Neural cell (in vitro differentiated cells): ENCODE measurements at regions not wholly inside any gene's neighbourhood (a gene's known extent, or its start where the extent isn't known, plus 50 kb on each side); places are given as distances from the start of the nearest gene placed in this dataset.

Experiments
- H2AFZ ChIP-seq: fragments of 200-600, 300-800 bp; sonication (generic), shearing (Covaris generic); 2 replicates; pipeline ENCODE4 v1.6.0; 2014; ENCODE audit warnings: low read depth, mild to moderate bottlenecking, antibody characterized with exemption, low read length, moderate library complexity
- H3F3A ChIP-seq: fragments of 200-600 bp; shearing (Covaris generic); 2 replicates; pipeline ENCODE4 v1.6.1; 2016; ENCODE audit warnings: mild to moderate bottlenecking, moderate library complexity, mixed read lengths, antibody characterized with exemption, low read length; ENCODE audit not compliant: insufficient read depth, poor library complexity, severe bottlenecking
- H3K27ac ChIP-seq: fragments of 200-600, 300-800 bp; sonication (generic), shearing (Covaris generic); 2 replicates; pipeline ENCODE4 v1.5.1; 2014; ENCODE audit warnings: mild to moderate bottlenecking, low read length, moderate library complexity
- H3K27me3 ChIP-seq: fragments of 300-800, 200-600 bp; sonication (generic), shearing (Covaris generic); 2 replicates; pipeline ENCODE4 v1.6.0; 2014; ENCODE audit warnings: mild to moderate bottlenecking, low read depth, low read length, moderate library complexity; ENCODE audit not compliant: insufficient read depth
- H3K36me3 ChIP-seq: fragments of 300-800, 200-600 bp; sonication (generic), shearing (Covaris generic); 2 replicates; pipeline ENCODE4 v1.5.1; 2014; ENCODE audit warnings: mild to moderate bottlenecking, antibody characterized with exemption, low read length, moderate library complexity; ENCODE audit not compliant: insufficient read depth
- H3K4me2 ChIP-seq: fragments of 300-800, 200-600 bp; sonication (generic), shearing (Covaris generic); 2 replicates; pipeline ENCODE4 v1.6.0; 2014; ENCODE audit warnings: mild to moderate bottlenecking, low read length
- H3K4me3 ChIP-seq: fragments of 300-800, 200-600 bp; sonication (generic), shearing (Covaris generic); 2 replicates; pipeline ENCODE4 v1.5.1; 2014; ENCODE audit warnings: mild to moderate bottlenecking, low read length, moderate library complexity
- H3K79me2 ChIP-seq: fragments of 200-600 bp; shearing (Covaris generic); replicated peaks from 2 replicates; pipeline ENCODE4 v1.6.0; 2014; ENCODE audit warnings: mild to moderate bottlenecking, low read length, moderate library complexity; ENCODE audit not compliant: insufficient read depth
- H3K9ac ChIP-seq: fragments of 300-800, 200-600 bp; sonication (generic), shearing (Covaris generic); 2 replicates; pipeline ENCODE4 v1.6.1; 2016; ENCODE audit warnings: mild to moderate bottlenecking, low read length, mixed read lengths
- H3K9me2 ChIP-seq: fragments of 200-600 bp; shearing (Covaris generic); 2 replicates; pipeline ENCODE4 v1.6.1; 2016; ENCODE audit warnings: mild to moderate bottlenecking, low read length, mixed read lengths; ENCODE audit not compliant: insufficient read depth
- H3K9me3 ChIP-seq: fragments of 200-600, 300-800 bp; sonication (generic), shearing (Covaris generic); 2 replicates; pipeline ENCODE4 v1.6.1; 2016; ENCODE audit warnings: mild to moderate bottlenecking, mixed run types, low read length, moderate library complexity, mixed read lengths
- H4K20me1 ChIP-seq: fragments of 200-600 bp; shearing (Covaris generic); 2 replicates; pipeline ENCODE4 v1.6.1; 2016; ENCODE audit warnings: mild to moderate bottlenecking, mixed run types; ENCODE audit not compliant: insufficient read depth
- CTCF ChIP-seq: fragments of 450-650 bp; IDR thresholded peaks from 2 replicates; pipeline ENCODE4 v1.5.1; 2014; ENCODE audit warnings: antibody characterized with exemption, mild to moderate bottlenecking, moderate library complexity; ENCODE audit not compliant: poor library complexity, severe bottlenecking
- EP300 ChIP-seq: fragments of 450-650 bp; conservative IDR thresholded peaks from 2 replicates; pipeline ENCODE4 v1.6.1; 2014; ENCODE audit warnings: antibody characterized with exemption, mild to moderate bottlenecking, moderate library complexity; ENCODE audit not compliant: poor library complexity, severe bottlenecking
- EZH2 ChIP-seq: fragments of 200-600, 300-800 bp; shearing (Covaris generic), sonication (generic); IDR thresholded peaks from 2 replicates; pipeline ENCODE4 v1.6.1; 2014; ENCODE audit warnings: antibody characterized with exemption, low read length, borderline replicate concordance, mild to moderate bottlenecking; ENCODE audit not compliant: insufficient read depth, poor library complexity, severe bottlenecking
- MXI1 ChIP-seq: fragments of 450-650 bp; conservative IDR thresholded peaks from 2 replicates; pipeline ENCODE4 v1.6.1; 2014; ENCODE audit warnings: antibody characterized with exemption, mild to moderate bottlenecking; ENCODE audit not compliant: poor library complexity, severe bottlenecking
- POLR2AphosphoS5 ChIP-seq: IDR thresholded peaks from 2 replicates; pipeline ENCODE4 v1.6.1; 2012
- RAD21 ChIP-seq: fragments of 450-650 bp; conservative IDR thresholded peaks from 2 replicates; pipeline ENCODE4 v1.6.1; 2014; ENCODE audit warnings: antibody characterized with exemption, mild to moderate bottlenecking, moderate library complexity
- REST ChIP-seq: IDR thresholded peaks from 2 replicates; pipeline ENCODE4 v1.6.1; 2012; ENCODE audit warnings: borderline replicate concordance
- SMC3 ChIP-seq: fragments of 450-650 bp; conservative IDR thresholded peaks from 2 replicates; pipeline ENCODE4 v1.6.1; 2014; ENCODE audit warnings: antibody characterized with exemption, mild to moderate bottlenecking, moderate library complexity; ENCODE audit not compliant: poor library complexity
- TAF1 ChIP-seq: IDR thresholded peaks from 2 replicates; pipeline ENCODE4 v1.6.1; 2012; ENCODE audit warnings: low read depth

- no peak for TF ChIP-seq TAF1
- no peak for TF ChIP-seq MXI1
- no peak for TF ChIP-seq EP300
- no peak for TF ChIP-seq CTCF
- TF ChIP-seq RAD21 = no peak
- Histone ChIP-seq H3K4me3 (no peak overlapping the region), H4K20me1 (no peaks in the 10 kb centered on the region), H3F3A (peaks cover 5% of the 10 kb centered on the region), H3K27me3 (no peaks in the 10 kb centered on the region), H3K36me3 (no peaks in the 10 kb centered on the region), H2AFZ (no peak overlapping the region), H3K9me2 (no peaks in the 10 kb centered on the region), H3K79me2 (no peaks in the 10 kb centered on the region), H3K9ac (no peak overlapping the region), H3K27ac (peak overlapping the region; percentile 17), H3K9me3 (no peaks in the 10 kb centered on the region), H3K4me2 (no peak overlapping the region)
These were observed 530.2 kb upstream of the CBLB start for GRCh38 chr3:106398891-106399600.

- peak overlapping the region; percentile 17 for H3K27ac ChIP-seq
- H2AFZ ChIP-seq = no peak overlapping the region
- H4K20me1 ChIP-seq = no peaks in the 10 kb centered on the region
- no peak for TF ChIP-seq TAF1
- no peak for TF ChIP-seq POLR2AphosphoS5
- peak; percentile 25 for TF ChIP-seq REST
- TF ChIP-seq EZH2 = no peak
- no peak for TF ChIP-seq RAD21
- no peak for TF ChIP-seq MXI1
- no peak for TF ChIP-seq SMC3
- peak; percentile 52 for TF ChIP-seq EP300
- no peak for TF ChIP-seq CTCF
- peaks cover 5% of the 10 kb centered on the region for H3F3A ChIP-seq
- no peaks in the 10 kb centered on the region for H3K27me3 ChIP-seq
- H3K79me2 ChIP-seq = no peaks in the 10 kb centered on the region
- H3K36me3 ChIP-seq = no peaks in the 10 kb centered on the region
- H3K9ac ChIP-seq = no peak overlapping the region
- H3K9me3 ChIP-seq = no peaks in the 10 kb centered on the region
- H3K4me3 ChIP-seq = no peak overlapping the region
- H3K9me2 ChIP-seq = no peaks in the 10 kb centered on the region
- H3K4me2 ChIP-seq = no peak overlapping the region
These were observed 530.9 kb upstream of the CBLB start for GRCh38 chr3:106399761-106400160.
